B cell (primary cell): ENCODE measurements at regions not wholly inside any gene's neighbourhood (a gene's known extent, or its start where the extent isn't known, plus 50 kb on each side); places are given as distances from the start of the nearest gene placed in this dataset.
A peak's percentile ranks its signal among the peaks of the same experiment; 100 is the strongest.

ENCODE experiments used
- ATAC-seq: fragments of 200-7000 bp; cut with Tn5 transposase; one replicate; pipeline ENCODE4 v1.10.0; 2021; ENCODE audit warnings: low read depth, mild to moderate bottlenecking, moderate number of reproducible peaks, moderate library complexity
- CTCF ChIA-PET: fragments of 350-600 bp; sonication (Branson Sonifier 250); formaldehyde crosslinking; loops from one replicate; lab custom pipeline; 2021; ENCODE audit warnings: antibody characterized with exemption, inconsistent platforms; lab: Charles Lee
- POLR2A ChIA-PET: fragments of 350-600 bp; sonication (Branson Sonifier 250); formaldehyde crosslinking; loops from one replicate; lab custom pipeline; 2021; ENCODE audit warnings: antibody characterized with exemption; lab: Charles Lee
- DNase-seq: peaks from one replicate; pipeline ENCODE4 v3.0.0; 2013
- H2AFZ ChIP-seq: 2 replicates; pipeline ENCODE4 v1.6.1; 2012; ENCODE audit warnings: mild to moderate bottlenecking, low read depth, low read length; ENCODE audit not compliant: insufficient read depth, poor library complexity, severe bottlenecking
- H3K27ac ChIP-seq, 2 donors: 1 replicate in 1 of 2; 2 replicates in 1 of 2; pipeline ENCODE4 v1.5.1; 2012 to 2013; ENCODE audit warnings: low read length in 2 of 2, mild to moderate bottlenecking in 2 of 2, moderate library complexity in 1 of 2
- H3K27me3 ChIP-seq, 4 experiments: fragments of 200-600 bp in 1 of 4; sonication (generic) in 1 of 4; replicated peaks in 1 of 4; 1 replicate in 2 of 4; 2 replicates in 2 of 4; pipeline versions ENCODE4 v1.6.1 to v1.7.0; 2013 to 2016; ENCODE audit warnings: low read length in 3 of 4, mild to moderate bottlenecking in 2 of 4, mixed read lengths in 1 of 4, moderate library complexity in 1 of 4; ENCODE audit not compliant: insufficient read depth in 4 of 4, control insufficient read depth in 3 of 4; ENCODE audit errors: control extremely low read depth in 1 of 4
- H3K36me3 ChIP-seq, 2 experiments: replicated peaks in 1 of 2; 1 replicate in 1 of 2; 2 replicates in 1 of 2; pipeline versions ENCODE4 v1.6.1 to v1.7.1; 2013; ENCODE audit warnings: low read length in 1 of 2; ENCODE audit not compliant: insufficient read depth in 2 of 2, control insufficient read depth in 1 of 2; ENCODE audit errors: control extremely low read depth in 1 of 2, extremely low read depth in 1 of 2
- H3K4me1 ChIP-seq, 2 donors: fragments of 200-600 bp in 1 of 2; sonication (generic) in 1 of 2; 1 replicate in 1 of 2; 2 replicates in 1 of 2; pipeline versions ENCODE4 v1.5.1 to v1.6.1; 2013 to 2017; ENCODE audit warnings: low read length in 2 of 2; ENCODE audit not compliant: control insufficient read depth in 2 of 2, insufficient read depth in 2 of 2
- H3K4me2 ChIP-seq: replicated peaks from 2 replicates; pipeline ENCODE3; 2012; ENCODE audit warnings: mild to moderate bottlenecking, low read depth, low read length; ENCODE audit not compliant: poor library complexity, severe bottlenecking
- H3K4me3 ChIP-seq, 5 experiments: fragments of 200-600 bp in 1 of 5; sonication (generic) in 1 of 5; 1 replicate in 3 of 5; 2 replicates in 2 of 5; pipeline versions ENCODE4 v1.5.1 to v1.7.0; 2011 to 2016; ENCODE audit warnings: low read length in 4 of 5, mild to moderate bottlenecking in 4 of 5, low read depth in 2 of 5, control low read depth in 1 of 5, moderate library complexity in 1 of 5; ENCODE audit not compliant: insufficient read depth in 1 of 5; ENCODE audit errors: control extremely low read depth in 1 of 5, extremely low read depth in 1 of 5
- H3K79me2 ChIP-seq: fragments of 200-600 bp; sonication (generic); one replicate; pipeline ENCODE4 v1.6.0; 2016; ENCODE audit warnings: low read length; ENCODE audit not compliant: control insufficient read depth, insufficient read depth
- H3K9ac ChIP-seq: fragments of 200-600 bp; sonication (generic); 2 replicates; pipeline ENCODE4 v1.6.1; 2017; ENCODE audit warnings: mild to moderate bottlenecking, low read length, moderate library complexity
- H3K9me3 ChIP-seq, 3 donors: one replicate each; pipeline versions ENCODE4 v1.6.1 to v1.7.1; 2013; ENCODE audit warnings: low read length in 2 of 3; ENCODE audit not compliant: control insufficient read depth in 2 of 3, insufficient read depth in 1 of 3; ENCODE audit errors: control extremely low read depth in 1 of 3
- H4K20me1 ChIP-seq: 2 replicates; pipeline ENCODE4 v1.6.0; 2012; ENCODE audit warnings: mild to moderate bottlenecking, low read length; ENCODE audit not compliant: insufficient read depth, control insufficient read depth, poor library complexity, severe bottlenecking
- H3K27ac Mint-ChIP-seq: one replicate; pipeline ENCODE4 v1.8.0; 2021; ENCODE audit warnings: mixed read lengths
- H3K27me3 Mint-ChIP-seq: one replicate; pipeline ENCODE4 v1.8.0; 2021; ENCODE audit warnings: mixed read lengths
- H3K4me1 Mint-ChIP-seq: one replicate; pipeline ENCODE4 v1.8.0; 2021; ENCODE audit warnings: mixed read lengths
- H3K4me3 Mint-ChIP-seq: one replicate; pipeline ENCODE4 v1.8.0; 2021; ENCODE audit warnings: mixed read lengths
- H3K9me3 Mint-ChIP-seq: one replicate; pipeline ENCODE4 v1.8.0; 2022; ENCODE audit warnings: mixed read lengths; ENCODE audit not compliant: insufficient read depth
- EZH2 ChIP-seq: IDR thresholded peaks from 2 replicates; pipeline ENCODE4 v1.6.1; 2012; ENCODE audit warnings: borderline replicate concordance, low read depth, mild to moderate bottlenecking, moderate library complexity, low read length; ENCODE audit not compliant: insufficient read depth, poor library complexity, severe bottlenecking
- WGBS: methylation state at CpG from one replicate; pipeline ENCODE4 v1.1.5; 2013; ENCODE audit warnings: missing lambda C conversion rate; ENCODE audit not compliant: insufficient coverage; 5-methylcytosine and 5-hydroxymethylcytosine counted together
- intact Hi-C: fragments of 100-400 bp; cut with micrococcal nuclease; formaldehyde crosslinking; loops from one replicate; pipeline ENCODE4 v1.10.0; 2022
- TF ChIP-seq, protein P1 (sequence below): fragments of 200-600 bp; IDR thresholded peaks from one replicate; pipeline ENCODE4 v1.8.0; 2022; ENCODE audit warnings: antibody characterized with exemption, mild to moderate bottlenecking

DNA sequence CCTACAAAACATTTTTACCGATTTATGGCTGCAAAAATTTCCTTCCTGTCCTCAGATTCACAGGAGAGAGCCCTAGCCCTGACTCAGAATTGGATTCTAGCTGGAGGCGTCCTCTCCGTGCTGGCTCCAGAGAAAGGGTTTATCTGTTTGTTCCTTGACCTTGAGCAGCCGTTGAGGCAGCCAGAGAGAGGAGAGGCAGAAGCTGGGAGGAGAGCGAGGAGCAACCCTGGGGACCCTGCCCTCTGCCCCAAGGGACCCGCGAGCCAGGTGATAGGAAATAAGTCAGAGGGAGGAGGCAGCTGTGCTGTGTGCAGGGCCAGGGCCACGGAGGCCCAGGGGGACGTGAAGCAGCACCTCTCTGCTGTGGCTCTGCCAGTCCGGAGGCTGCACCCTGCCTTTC is 75.6 kb downstream of the IGLL1 start:
- H4K20me1 ChIP-seq, result no peaks in the 10 kb centered on the region
- H3K79me2 ChIP-seq, result no peaks in the 10 kb centered on the region
- H3K4me1 Mint-ChIP-seq, result peaks cover 14% of the 10 kb centered on the region
- TF ChIP-seq, protein P1, sequence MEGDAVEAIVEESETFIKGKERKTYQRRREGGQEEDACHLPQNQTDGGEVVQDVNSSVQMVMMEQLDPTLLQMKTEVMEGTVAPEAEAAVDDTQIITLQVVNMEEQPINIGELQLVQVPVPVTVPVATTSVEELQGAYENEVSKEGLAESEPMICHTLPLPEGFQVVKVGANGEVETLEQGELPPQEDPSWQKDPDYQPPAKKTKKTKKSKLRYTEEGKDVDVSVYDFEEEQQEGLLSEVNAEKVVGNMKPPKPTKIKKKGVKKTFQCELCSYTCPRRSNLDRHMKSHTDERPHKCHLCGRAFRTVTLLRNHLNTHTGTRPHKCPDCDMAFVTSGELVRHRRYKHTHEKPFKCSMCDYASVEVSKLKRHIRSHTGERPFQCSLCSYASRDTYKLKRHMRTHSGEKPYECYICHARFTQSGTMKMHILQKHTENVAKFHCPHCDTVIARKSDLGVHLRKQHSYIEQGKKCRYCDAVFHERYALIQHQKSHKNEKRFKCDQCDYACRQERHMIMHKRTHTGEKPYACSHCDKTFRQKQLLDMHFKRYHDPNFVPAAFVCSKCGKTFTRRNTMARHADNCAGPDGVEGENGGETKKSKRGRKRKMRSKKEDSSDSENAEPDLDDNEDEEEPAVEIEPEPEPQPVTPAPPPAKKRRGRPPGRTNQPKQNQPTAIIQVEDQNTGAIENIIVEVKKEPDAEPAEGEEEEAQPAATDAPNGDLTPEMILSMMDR, result no peak
- no peak for TF ChIP-seq EZH2
- H3K9me3 Mint-ChIP-seq, result no peaks in the 10 kb centered on the region
- peak overlapping the region; percentile 37 for H3K27ac Mint-ChIP-seq
- H3K4me2 ChIP-seq, result peak overlapping the region; percentile 15
- H3K9me3 ChIP-seq, result no peaks in the 10 kb centered on the region
- DNase-seq (peak; percentile 35), ATAC-seq (peak; percentile 75)
- H3K27me3 ChIP-seq, result no peaks in the 10 kb centered on the region
- no peak overlapping the region for H3K9ac ChIP-seq
- no peaks in the 10 kb centered on the region for H3K36me3 ChIP-seq
- WGBS, result 5% methylated on average over 9 of the region's 10 CpGs
- no peak overlapping the region for H3K4me3 ChIP-seq
- peaks cover 6 to 13% of the 10 kb centered on the region in 2 donors for H3K4me1 ChIP-seq
- ChIA-PET CTCF (no interaction called here), POLR2A (no interaction called here)
- H3K27me3 Mint-ChIP-seq, result peaks cover 26% of the 10 kb centered on the region
- intact Hi-C loops, result no loop called here
- no peak overlapping the region for H3K27ac ChIP-seq
- no peak overlapping the region for H2AFZ ChIP-seq
- H3K4me3 Mint-ChIP-seq, result peak overlapping the region; percentile 1

DNA sequence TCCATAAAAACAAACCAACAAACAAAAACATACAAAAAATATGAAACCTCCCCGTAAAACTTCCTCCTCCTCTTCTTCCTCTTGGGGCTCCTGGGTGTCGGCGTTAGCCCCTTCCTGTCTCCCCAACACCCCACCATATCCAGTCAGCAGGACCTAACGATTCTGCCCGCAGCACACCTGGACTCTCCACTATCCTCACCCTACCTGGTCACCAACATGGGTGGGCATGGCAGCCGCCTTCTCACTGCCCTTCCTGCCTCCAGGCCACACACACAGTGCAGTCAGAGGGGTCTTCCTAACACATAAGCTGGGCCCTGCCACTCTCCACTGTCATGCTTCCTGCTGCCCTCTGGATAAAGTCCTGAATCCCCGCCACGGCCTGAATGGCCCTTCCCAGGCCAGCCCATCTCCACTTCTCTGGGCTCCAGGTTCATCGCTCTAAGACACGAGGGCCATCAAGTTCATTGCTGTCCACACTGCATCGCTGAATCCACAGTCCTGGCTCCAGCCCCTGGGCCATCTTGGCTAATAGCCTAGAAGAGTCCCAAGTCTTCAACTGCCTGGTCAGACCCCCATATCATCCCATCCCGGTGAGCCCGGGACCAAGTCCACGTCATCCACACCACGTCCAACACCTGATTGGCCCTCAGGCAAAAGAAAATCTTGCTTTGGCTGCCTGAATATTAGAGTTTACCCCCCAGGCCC is 76.2 kb downstream of the IGLL1 start:
- no peak overlapping the region for H3K4me2 ChIP-seq
- H3K4me1 Mint-ChIP-seq, result peaks cover 14% of the 10 kb centered on the region
- no peak overlapping the region for H3K27ac Mint-ChIP-seq
- H3K4me3 Mint-ChIP-seq, result no peak overlapping the region
- no peaks in the 10 kb centered on the region for H3K27me3 ChIP-seq
- peaks cover 6 to 13% of the 10 kb centered on the region in 2 donors for H3K4me1 ChIP-seq
- no peak overlapping the region for H3K27ac ChIP-seq
- ChIA-PET POLR2A (no interaction called here), CTCF (no interaction called here)
- no peak overlapping the region for H2AFZ ChIP-seq
- no peak for ATAC-seq
- H3K9ac ChIP-seq, result no peak overlapping the region
- H3K9me3 Mint-ChIP-seq, result no peaks in the 10 kb centered on the region
- TF ChIP-seq, protein P1, result no peak
- TF ChIP-seq EZH2, result no peak
- H4K20me1 ChIP-seq, result no peaks in the 10 kb centered on the region
- no peak overlapping the region for H3K4me3 ChIP-seq
- H3K27me3 Mint-ChIP-seq, result peaks cover 26% of the 10 kb centered on the region
- no peaks in the 10 kb centered on the region for H3K9me3 ChIP-seq
- WGBS, result 70% methylated on average over 15 of the region's 15 CpGs
- intact Hi-C loops, result no loop called here
- no peak for DNase-seq
- H3K36me3 ChIP-seq, result no peaks in the 10 kb centered on the region
- H3K79me2 ChIP-seq, result no peaks in the 10 kb centered on the region
